ENCODE measurements at regions not wholly inside any gene's neighbourhood (a gene's known extent, or its start where the extent isn't known, plus 50 kb on each side); places are given as distances from the start of the nearest gene placed in this dataset.

- no peaks in the 10 kb centered on the region for H3K4me1 Mint-ChIP-seq (ENCODE audit: low read depth)
- TF ChIP-seq CTCF (IDR thresholded peaks at IDR 0.05) = no peak
- no peak overlapping the region for H3K27ac Mint-ChIP-seq
- ATAC-seq (no peak), DNase-seq (no peak)
- intact Hi-C loops (cut with micrococcal nuclease) = no loop called here
- no peaks in the 10 kb centered on the region for H3K27me3 Mint-ChIP-seq
- ChIA-PET POLR2A (no interaction called here), CTCF (no interaction called here)
- no peak overlapping the region for H3K4me3 Mint-ChIP-seq
- peaks cover 3% of the 10 kb centered on the region for H3K9me3 Mint-ChIP-seq
- H3K36me3 Mint-ChIP-seq (ENCODE audit: low read depth) = no peaks in the 10 kb centered on the region
Observed at GRCh38 chr13:60759499-60759898, 362.5 kb downstream of the TDRD3 start.

GRCh38 chr13:60758637-60759036 lies 361.6 kb downstream of the TDRD3 start:
- CTCF ChIA-PET = no interaction called here
- H3K36me3 Mint-ChIP-seq (ENCODE audit: low read depth) = no peaks in the 10 kb centered on the region
- H3K4me3 Mint-ChIP-seq = no peak overlapping the region
- no peak overlapping the region for H3K27ac Mint-ChIP-seq
- peaks cover 3% of the 10 kb centered on the region for H3K9me3 Mint-ChIP-seq
- no peak for TF ChIP-seq CTCF (IDR thresholded peaks at IDR 0.05)
- POLR2A ChIA-PET = no interaction called here
- H3K27me3 Mint-ChIP-seq = no peaks in the 10 kb centered on the region
- ATAC-seq (no peak), DNase-seq (no peak)
- intact Hi-C loops (cut with micrococcal nuclease) = no loop called here
- H3K4me1 Mint-ChIP-seq (ENCODE audit: low read depth) = no peaks in the 10 kb centered on the region

GRCh38 chr13:60757501-60758215 lies 360.6 kb downstream of the TDRD3 start:
- no peak for TF ChIP-seq CTCF (IDR thresholded peaks at IDR 0.05)
- ChIA-PET POLR2A (no interaction called here), CTCF (no interaction called here)
- intact Hi-C loops (cut with micrococcal nuclease) = no loop called here
- no peak overlapping the region for H3K27ac Mint-ChIP-seq
- peaks cover 3% of the 10 kb centered on the region for H3K9me3 Mint-ChIP-seq
- DNase-seq = no peak
- H3K4me1 Mint-ChIP-seq (ENCODE audit: low read depth) = no peaks in the 10 kb centered on the region
- no peaks in the 10 kb centered on the region for H3K36me3 Mint-ChIP-seq (ENCODE audit: low read depth)
- H3K4me3 Mint-ChIP-seq = no peak overlapping the region
- no peaks in the 10 kb centered on the region for H3K27me3 Mint-ChIP-seq
- no peak for ATAC-seq

- DNase-seq (no peak), ATAC-seq (no peak)
- H3K4me1 Mint-ChIP-seq (ENCODE audit: low read depth) = no peaks in the 10 kb centered on the region
- H3K36me3 Mint-ChIP-seq (ENCODE audit: low read depth) = no peaks in the 10 kb centered on the region
- TF ChIP-seq CTCF (IDR thresholded peaks at IDR 0.05) = no peak
- H3K9me3 Mint-ChIP-seq = no peaks in the 10 kb centered on the region
- no peak overlapping the region for H3K4me3 Mint-ChIP-seq
- intact Hi-C loops (cut with micrococcal nuclease) = no loop called here
- POLR2A ChIA-PET = no interaction called here
- CTCF ChIA-PET = no interaction called here
- no peak overlapping the region for H3K27ac Mint-ChIP-seq
- H3K27me3 Mint-ChIP-seq = no peaks in the 10 kb centered on the region
Observed at GRCh38 chr13:60756306-60756705, 359.3 kb downstream of the TDRD3 start.

GRCh38 chr13:60755380-60756163 lies 358.6 kb downstream of the TDRD3 start:
- no peaks in the 10 kb centered on the region for H3K4me1 Mint-ChIP-seq (ENCODE audit: low read depth)
- POLR2A ChIA-PET = no interaction called here

More at GRCh38 chr13:60755380-60756163, 358.6 kb downstream of the TDRD3 start:
- CTCF ChIA-PET = no interaction called here
- intact Hi-C loops (cut with micrococcal nuclease) = no loop called here
- no peak for TF ChIP-seq CTCF (IDR thresholded peaks at IDR 0.05)
- no peak for DNase-seq
- no peak for ATAC-seq
- Mint-ChIP-seq H3K27me3 (no peaks in the 10 kb centered on the region), H3K9me3 (no peaks in the 10 kb centered on the region), H3K4me3 (no peak overlapping the region), H3K36me3 (ENCODE audit: low read depth) (no peaks in the 10 kb centered on the region), H3K27ac (no peak overlapping the region)
